HG03108 (cell line): ENCODE measurements at regions not wholly inside any gene's neighbourhood (a gene's known extent, or its start where the extent isn't known, plus 50 kb on each side); places are given as distances from the start of the nearest gene placed in this dataset.
"Not testable (repeated sequence)": the region's sequence is repeated elsewhere in the genome, so short reads cannot be mapped to it uniquely, and the experiment has no call there.

Source experiments
- ATAC-seq: cut with Tn5 transposase; IDR thresholded peaks from one replicate; pipeline ENCODE4 v1.9.1; 2021; ENCODE audit warnings: moderate library complexity; ENCODE audit not compliant: unreplicated experiment

GRCh38 chr3:159260049-159260662 lies 458.3 kb downstream of the MFSD1 start:
- no peak for ATAC-seq

DNA sequence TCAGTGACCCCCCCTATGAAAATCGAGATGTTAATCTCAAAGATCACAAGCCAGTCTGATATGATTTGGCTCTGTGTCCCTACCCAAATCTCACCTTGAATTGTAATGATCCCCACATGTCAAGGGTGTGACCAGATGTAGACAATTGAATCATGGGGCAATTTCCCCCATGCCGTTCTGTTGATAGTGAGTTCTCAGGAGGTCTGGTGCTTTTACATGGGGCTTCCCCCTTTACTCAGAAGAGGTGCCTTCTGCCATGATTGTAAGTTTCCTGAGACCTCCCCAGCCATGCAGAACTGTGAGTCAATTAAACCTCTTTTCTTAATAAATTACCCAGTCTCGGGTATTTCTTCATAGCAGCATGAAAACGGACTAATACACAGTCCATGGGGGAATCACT lies 459.5 kb downstream of the MFSD1 start:
- ATAC-seq, result not testable (repeated sequence)

DNA sequence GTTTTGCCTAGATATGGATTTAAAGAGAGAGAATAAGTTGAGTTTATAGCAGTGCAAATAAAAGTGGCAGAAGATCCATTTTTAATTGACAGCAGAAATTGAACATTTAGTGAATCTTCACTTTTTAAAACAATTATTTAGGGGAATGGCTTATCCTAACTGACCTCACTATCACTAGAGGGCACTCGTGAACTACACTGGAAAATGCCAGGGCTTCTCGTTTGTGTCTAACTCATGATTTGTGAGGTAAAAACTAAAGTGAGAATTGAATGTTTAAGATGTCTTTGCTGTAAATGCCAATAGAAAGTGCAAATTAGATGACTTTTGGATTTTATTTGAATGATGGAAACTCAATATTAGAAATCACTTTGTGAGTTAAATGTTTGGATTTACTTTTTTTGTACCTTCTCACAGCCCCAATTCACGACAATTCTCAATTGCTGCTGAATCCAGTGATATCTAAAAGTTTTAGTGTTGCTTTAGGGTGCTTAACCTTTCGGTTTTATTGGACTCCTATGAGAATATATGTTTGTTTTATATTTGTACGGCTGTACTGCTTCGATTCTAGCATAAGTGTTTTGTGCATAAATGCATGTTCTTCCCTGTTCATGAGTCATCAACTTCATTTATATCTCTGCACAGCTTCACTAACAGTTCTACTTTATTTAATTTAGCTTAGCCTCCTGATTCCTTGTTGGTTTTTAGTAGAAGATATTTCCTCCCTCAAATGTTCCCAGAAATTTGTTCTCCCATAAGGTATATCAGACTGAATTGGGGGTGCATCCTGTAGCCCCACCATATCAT lies 462.1 kb downstream of the MFSD1 start:
- no peak for ATAC-seq

GRCh38 chr3:159265705-159266104 lies 463.9 kb downstream of the MFSD1 start:
- no peak for ATAC-seq

GRCh38 chr3:159266779-159267178 lies 464.9 kb downstream of the MFSD1 start:
- ATAC-seq, result no peak

DNA sequence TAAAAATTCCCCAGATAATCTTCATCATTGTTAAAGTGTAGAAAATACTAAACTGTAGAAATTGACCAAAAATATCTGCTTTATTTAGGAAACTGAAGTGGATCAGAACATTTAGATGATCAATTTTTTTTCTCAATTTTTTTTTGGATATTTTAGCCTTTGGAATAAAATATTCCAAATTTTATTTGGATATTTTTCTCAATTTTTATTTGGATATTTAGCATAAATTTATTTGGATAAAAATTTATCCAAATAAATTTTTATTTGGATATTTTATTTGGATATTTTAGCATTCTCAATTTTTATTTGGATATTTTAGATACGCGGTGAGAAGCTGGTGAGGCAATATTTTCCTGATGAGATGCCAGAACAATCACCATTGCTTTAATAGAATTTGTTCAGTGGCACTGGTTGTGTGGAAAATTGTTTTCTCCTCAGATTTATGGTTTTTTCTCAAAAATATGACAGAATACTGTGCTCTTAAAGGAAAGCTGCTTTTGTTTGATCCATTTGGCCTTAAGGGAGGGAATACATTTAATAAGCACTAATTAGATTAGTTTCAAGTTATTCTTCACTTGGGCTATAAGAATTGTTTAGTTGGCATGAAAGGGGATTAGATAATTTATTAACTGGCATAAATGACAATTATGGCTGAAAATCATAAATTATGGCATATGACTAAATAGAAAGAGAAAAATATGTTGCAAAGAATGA lies 470.1 kb downstream of the MFSD1 start:
- ATAC-seq, result no peak

DNA sequence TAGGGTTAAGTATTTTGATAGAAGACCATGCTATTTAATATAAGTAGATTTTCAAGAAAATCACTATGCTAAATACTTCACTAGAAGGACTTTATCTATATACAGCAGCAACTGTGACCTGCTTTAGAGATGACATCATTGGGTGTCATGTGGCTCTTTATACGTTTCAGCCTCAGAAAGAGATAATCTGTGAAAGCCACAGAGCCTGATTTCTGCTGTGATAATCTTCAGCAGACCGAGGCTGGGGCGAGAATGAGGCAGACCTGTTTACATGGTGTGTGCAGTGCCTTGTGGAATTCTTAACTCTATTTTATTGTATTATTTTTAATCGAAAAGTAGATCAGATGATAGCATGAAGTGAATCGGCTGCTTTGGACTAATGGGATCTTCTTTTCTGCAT lies 471.2 kb downstream of the MFSD1 start:
- no peak for ATAC-seq

GRCh38 chr3:159273608-159274007 lies 471.8 kb downstream of the MFSD1 start:
- no peak for ATAC-seq

DNA sequence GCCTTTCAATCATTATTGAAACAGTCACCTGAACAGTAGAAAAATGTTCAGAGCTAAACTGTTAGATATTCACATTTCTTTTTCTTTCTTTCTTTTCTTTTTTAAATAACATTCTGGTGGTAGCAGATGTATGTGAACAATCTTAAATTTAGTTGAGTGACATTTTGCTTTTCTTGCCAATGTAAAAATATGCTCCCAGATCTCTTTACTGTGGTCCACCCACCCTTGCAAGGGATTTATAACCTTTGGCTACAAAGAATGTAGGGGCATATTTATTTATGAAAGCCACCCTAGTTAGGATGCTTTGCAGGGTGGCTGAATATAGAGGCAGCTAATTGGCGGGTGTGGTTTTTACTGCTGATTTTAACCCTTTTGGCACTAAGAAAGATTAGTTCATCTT lies 473.9 kb downstream of the MFSD1 start:
- ATAC-seq, result no peak

GRCh38 chr3:159277814-159278213 lies 476.0 kb downstream of the MFSD1 start:
- ATAC-seq, result no peak

GRCh38 chr3:159280386-159281191 lies 478.7 kb downstream of the MFSD1 start:
- no peak for ATAC-seq

DNA sequence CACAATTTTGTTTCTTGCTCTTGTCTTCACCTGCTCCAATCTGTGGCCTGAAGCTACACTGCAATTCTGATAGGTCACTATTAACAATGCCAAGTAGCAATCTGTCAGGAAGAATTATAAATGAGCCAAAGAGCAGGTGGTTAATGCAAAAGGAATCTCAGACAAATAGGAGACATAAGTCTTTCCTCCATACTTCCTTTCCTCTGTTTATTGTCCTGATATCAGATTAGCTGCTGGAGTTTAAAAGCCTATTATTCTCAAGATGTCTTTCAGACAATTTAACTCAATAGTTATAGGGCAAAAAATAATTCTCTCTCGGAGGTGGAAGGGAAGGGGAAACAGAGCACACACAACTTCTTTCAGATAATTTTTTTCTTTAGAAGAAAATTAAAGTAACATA lies 491.6 kb downstream of the MFSD1 start:
- ATAC-seq, result no peak

- ATAC-seq, result no peak
Observed at GRCh38 chr3:159301961-159302360, 500.1 kb downstream of the MFSD1 start.

GRCh38 chr3:159305017-159305416 lies 503.2 kb downstream of the MFSD1 start:
- no peak for ATAC-seq

GRCh38 chr3:159316706-159317105 lies 514.9 kb downstream of the MFSD1 start:
- ATAC-seq, result not testable (repeated sequence)

GRCh38 chr3:159319156-159319555 lies 517.3 kb downstream of the MFSD1 start:
- ATAC-seq, result no peak

DNA sequence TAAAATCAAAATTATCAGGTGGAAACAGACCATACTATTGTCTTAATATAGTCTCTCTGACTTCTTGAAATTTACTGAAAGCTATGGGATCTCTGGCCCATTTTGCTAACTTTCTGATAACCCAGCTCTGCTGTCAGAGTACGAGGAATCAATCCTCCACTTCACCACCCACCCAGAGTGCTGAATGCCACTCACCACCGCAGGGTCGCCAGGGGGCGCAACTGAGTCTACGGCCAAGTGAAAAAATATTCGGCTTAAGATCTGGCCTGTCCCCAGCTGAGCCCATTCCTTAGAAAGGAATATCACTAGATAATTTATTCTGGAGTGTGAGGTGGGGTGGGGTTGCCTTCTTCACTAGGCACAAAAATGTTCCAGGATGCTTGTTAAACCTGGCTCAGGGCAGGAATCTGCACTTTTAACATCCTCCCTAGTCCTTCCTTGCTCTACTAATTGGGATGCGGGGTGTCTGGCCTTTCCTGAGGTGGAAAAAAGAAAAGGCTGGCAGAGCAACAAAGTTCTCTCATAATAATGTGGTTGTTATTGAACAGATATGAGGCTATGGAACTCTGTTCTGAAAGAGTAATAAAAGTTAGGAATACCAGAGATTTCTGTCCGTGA lies 520.6 kb downstream of the MFSD1 start:
- ATAC-seq, result no peak

DNA sequence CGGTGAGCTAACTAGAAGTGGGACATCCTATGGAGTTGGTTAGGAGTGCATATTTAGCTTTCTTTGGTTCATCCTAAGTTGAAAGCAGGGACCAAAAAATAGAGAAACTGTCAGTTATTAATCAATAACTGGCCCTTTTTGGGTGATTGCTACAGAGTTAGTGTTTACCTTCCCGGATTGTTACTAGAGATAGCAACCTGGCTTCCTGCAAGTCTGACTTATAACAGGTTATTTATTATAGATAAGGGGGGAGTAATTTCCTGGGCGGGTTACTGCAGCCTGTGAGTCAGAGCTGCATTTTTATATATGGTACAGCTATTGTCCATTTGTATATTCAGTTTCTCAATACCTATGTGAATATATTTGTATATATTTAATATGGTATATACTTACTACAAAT lies 522.0 kb downstream of the MFSD1 start:
- ATAC-seq, result no peak

- no peak for ATAC-seq
Observed at GRCh38 chr3:159326998-159327397, 525.1 kb downstream of the MFSD1 start.

- no peak for ATAC-seq
Observed at GRCh38 chr3:159332535-159333099, 530.8 kb downstream of the MFSD1 start.
